Epithelial cell of proximal tubule (primary cell): ENCODE measurements at regions not wholly inside any gene's neighbourhood (a gene's known extent, or its start where the extent isn't known, plus 50 kb on each side); places are given as distances from the start of the nearest gene placed in this dataset.
"Not testable (repeated sequence)": the region's sequence is repeated elsewhere in the genome, so short reads cannot be mapped to it uniquely, and the experiment has no call there.

Experiments used
- DNase-seq: peaks from one replicate; pipeline ENCODE4 v3.0.0-alpha.2; 2011; ENCODE audit warnings: low read depth
- H3K4me3 ChIP-seq: 2 replicates; pipeline ENCODE4 v1.5.1; 2011; ENCODE audit warnings: low read depth, mild to moderate bottlenecking, low read length
- TF ChIP-seq, protein P1 (sequence below): conservative IDR thresholded peaks from 2 replicates; pipeline ENCODE4 v1.5.1; 2012; ENCODE audit warnings: low read depth, mild to moderate bottlenecking, low read length

DNA sequence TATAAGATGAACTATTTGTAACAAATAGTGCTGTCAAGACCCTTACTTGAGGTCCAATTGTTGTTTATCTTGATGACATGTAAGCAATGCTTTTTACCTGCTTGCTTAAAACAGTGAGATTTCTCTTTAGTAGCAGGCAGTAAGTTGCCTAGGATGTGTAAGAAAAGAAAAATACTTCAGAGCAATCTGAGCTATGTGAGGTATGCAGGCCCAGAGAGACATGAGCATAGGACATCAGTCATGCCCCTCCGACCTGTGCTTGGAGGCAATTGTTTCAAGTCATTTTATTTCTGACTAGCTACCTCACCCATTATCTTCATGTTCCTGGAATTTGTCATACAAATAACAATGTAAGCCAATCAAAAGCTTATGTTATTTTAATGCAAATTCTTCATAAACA, 930.6 kb upstream of the FBXO33 start:
- no peak for DNase-seq
- no peak overlapping the region for H3K4me3 ChIP-seq
- TF ChIP-seq, protein P1, sequence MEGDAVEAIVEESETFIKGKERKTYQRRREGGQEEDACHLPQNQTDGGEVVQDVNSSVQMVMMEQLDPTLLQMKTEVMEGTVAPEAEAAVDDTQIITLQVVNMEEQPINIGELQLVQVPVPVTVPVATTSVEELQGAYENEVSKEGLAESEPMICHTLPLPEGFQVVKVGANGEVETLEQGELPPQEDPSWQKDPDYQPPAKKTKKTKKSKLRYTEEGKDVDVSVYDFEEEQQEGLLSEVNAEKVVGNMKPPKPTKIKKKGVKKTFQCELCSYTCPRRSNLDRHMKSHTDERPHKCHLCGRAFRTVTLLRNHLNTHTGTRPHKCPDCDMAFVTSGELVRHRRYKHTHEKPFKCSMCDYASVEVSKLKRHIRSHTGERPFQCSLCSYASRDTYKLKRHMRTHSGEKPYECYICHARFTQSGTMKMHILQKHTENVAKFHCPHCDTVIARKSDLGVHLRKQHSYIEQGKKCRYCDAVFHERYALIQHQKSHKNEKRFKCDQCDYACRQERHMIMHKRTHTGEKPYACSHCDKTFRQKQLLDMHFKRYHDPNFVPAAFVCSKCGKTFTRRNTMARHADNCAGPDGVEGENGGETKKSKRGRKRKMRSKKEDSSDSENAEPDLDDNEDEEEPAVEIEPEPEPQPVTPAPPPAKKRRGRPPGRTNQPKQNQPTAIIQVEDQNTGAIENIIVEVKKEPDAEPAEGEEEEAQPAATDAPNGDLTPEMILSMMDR: no peak

DNA sequence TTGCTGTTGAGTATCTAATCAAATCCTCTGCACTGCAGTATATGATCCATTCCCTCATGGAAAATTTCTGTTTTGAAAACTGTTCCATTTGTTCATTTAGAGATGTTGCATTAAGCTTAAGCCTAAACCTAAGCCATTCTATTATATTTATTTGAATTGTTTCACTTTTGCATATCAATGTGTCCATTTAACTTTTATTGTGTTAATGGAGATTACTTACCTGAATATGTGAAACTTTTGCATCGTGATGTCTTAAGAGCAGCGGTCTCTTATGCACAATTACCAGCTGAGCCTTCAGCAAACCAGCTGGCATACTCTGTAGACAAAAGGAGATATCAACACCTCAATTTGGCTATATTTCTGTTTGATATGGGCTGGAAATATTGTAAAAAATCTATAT, 922.5 kb upstream of the FBXO33 start:
- no peak for DNase-seq
- TF ChIP-seq, protein P1: no peak
- H3K4me3 ChIP-seq: no peak overlapping the region

DNA sequence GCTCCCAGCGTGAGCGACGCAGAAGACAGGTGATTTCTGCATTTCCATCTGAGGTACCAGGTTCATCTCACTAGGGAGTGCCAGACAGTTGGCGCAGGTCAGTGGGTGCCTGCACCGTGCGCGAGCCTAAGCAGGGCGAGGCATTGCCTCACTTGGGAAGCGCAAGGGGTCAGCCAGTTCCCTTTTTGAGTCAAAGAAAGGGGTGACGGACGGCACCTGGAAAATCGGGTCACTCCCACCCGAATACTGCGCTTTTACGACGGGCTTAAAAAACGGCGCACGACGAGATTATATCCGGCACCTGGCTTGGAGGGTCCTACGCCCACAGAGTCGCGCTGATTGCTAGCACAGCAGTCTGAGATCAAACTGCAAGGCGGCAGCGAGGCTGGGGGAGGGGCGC, 915.9 kb upstream of the FBXO33 start:
- not testable (repeated sequence) for H3K4me3 ChIP-seq, DNase-seq

DNA sequence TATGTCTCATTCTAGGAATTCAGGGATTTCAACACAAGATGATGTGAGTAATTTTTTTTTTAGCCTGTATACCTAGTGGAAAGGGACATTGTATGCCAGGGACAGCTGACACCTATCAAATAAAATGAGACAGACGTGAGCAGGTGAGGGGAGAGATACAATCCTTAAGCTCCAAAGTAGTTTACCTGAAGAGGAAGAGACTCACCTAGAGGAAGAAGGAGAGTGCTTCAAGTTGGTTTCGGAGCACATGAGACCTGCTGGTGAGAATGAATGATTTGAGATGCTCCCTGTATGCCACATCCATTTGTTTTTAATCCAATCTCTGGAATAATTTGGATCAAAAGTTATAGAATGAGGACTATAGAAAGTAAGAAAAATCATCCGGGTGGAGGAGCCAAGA, 915.4 kb upstream of the FBXO33 start:
- H3K4me3 ChIP-seq: no peak overlapping the region
- DNase-seq: no peak
- TF ChIP-seq, protein P1: no peak

DNA sequence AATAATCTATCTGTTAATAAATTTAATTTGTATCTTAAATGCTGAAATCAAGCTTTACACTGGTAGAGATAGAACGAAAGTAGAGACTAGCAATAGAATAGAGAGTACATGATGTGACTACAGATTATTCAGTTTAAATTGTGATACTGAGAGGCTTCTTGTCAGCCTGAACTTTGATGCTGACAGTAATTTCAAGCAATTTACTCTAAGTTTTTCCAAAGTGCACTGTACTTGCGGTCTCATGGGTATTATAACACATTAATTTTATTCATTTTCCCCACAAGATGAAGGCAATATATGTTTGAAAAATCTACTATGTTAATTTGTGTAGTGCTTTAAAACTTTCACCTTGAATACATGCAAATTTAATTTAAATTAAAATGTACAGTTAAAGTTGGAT, 914.0 kb upstream of the FBXO33 start:
- no peak overlapping the region for H3K4me3 ChIP-seq
- DNase-seq: no peak
- TF ChIP-seq, protein P1: no peak

DNA sequence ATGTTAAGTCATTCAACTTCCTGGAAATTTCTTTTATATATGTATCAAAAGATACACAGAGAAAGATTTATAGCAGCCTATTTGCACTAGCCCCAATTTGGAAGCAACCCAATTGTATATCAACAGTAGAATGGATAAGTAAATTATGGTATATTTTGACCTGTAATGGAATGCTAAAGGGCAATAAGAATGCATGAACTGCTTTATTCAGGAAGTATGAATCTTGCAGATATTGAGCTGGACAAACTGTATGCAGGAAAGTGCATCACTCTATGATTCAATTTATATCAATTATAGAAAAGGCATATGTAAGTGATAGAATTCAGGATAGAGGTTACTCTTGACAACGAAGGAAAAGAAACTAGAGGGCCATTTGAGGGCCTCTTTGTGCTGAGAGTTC, 913.1 kb upstream of the FBXO33 start:
- TF ChIP-seq, protein P1: no peak
- no peak overlapping the region for H3K4me3 ChIP-seq
- no peak for DNase-seq

DNA sequence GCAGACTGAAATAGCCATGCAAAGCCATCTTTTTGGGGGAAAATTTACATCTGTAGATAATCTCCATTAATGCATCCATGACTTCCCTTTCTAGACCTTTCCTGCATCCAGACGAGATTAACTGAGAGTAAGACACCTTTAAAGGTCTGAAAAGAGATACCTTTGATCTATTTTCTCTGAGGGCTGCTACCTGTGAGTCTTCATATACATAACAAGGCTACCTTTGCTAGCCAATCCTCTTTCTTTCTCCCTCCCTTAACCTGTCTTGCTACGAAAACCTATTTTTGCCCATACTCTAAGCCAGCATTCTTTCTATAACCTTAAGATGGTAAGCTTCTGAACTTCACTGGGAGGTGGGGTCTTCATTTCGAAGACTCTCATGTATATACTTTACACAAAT, 908.5 kb upstream of the FBXO33 start:
- no peak for DNase-seq
- TF ChIP-seq, protein P1: no peak
- H3K4me3 ChIP-seq: no peak overlapping the region

DNA sequence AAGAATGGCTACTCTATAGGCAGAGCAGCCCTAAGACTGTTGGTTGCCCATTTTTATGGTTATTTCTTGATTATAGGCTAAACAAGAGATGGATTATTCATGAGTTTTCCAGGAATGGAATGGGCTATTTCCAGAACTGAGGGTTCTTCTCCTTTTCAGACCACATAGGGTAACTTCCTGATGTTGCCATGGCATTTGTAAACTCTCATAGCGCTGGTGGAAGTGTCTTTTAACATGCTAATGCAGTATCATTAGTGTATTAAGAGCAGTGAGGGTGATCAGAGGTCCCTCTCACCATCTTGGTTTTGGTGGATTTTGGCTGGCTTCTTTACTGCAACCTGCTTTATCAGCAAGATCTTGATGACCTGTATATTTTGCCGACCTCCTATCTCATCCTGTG, 904.6 kb upstream of the FBXO33 start:
- TF ChIP-seq, protein P1: no peak
- DNase-seq: no peak
- H3K4me3 ChIP-seq: no peak overlapping the region

DNA sequence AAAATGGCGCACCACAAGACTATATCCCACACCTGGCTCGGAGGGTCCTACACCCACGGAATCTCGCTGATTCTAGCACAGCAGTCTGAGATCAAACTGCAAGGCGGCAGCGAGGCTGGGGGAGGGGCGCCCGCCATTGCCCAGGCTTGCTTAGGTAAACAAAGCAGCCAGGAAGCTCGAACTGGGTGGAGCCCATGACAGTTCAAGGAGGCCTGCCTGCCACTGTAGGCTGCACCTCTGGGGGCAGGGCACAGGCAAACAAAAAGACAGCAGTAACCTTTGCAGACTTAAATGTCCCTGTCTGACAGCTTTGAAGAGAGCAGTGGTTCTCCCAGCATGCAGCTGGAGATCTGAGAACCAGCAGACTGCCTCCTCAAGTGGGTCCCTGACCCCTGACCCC, 894.3 kb upstream of the FBXO33 start:
- DNase-seq, H3K4me3 ChIP-seq: not testable (repeated sequence)
